ENCODE measurements at regions not wholly inside any gene's neighbourhood (a gene's known extent, or its start where the extent isn't known, plus 50 kb on each side); places are given as distances from the start of the nearest gene placed in this dataset.

- Histone ChIP-seq H3K4me1 (ENCODE audit: control insufficient read depth, extremely low read depth, insufficient read depth, low read length) (no peaks in the 10 kb centered on the region), H3K4me3 (replicated peaks in 1 of 3; ENCODE audit: insufficient read depth in 1 of 3, low read depth in 1 of 3, low read length in 3 of 3) (no peak overlapping the region), H3K27ac (ENCODE audit: insufficient read depth, low read depth, low read length) (no peak overlapping the region), H3K36me3 (ENCODE audit: control insufficient read depth in 2 of 2, extremely low read depth in 1 of 2, insufficient read depth in 2 of 2, low read length in 2 of 2) (no peaks in the 10 kb centered on the region), H3K79me2 (ENCODE audit: control insufficient read depth, insufficient read depth, low read length) (no peaks in the 10 kb centered on the region), H3K9ac (replicated peaks; ENCODE audit: extremely low read depth, insufficient read depth, low read length) (no peak overlapping the region), H2AFZ (ENCODE audit: low read depth, low read length) (no peak overlapping the region), H3K4me2 (ENCODE audit: insufficient read depth, low read length) (no peak overlapping the region), H4K20me1 (replicated peaks; ENCODE audit: control insufficient read depth, extremely low read depth, insufficient read depth, low read length) (no peaks in the 10 kb centered on the region), H3K27me3 (ENCODE audit: control insufficient read depth in 2 of 2, insufficient read depth in 2 of 2, low read length in 2 of 2) (no peaks in the 10 kb centered on the region), H3K9me3 (replicated peaks; ENCODE audit: control insufficient read depth, insufficient read depth, low read length) (no peaks in the 10 kb centered on the region), H3K9me1 (replicated peaks; ENCODE audit: control insufficient read depth, extremely low read depth, insufficient read depth, low read length) (no peaks in the 10 kb centered on the region)
- no peak for TF ChIP-seq POLR2AphosphoS5 (IDR thresholded peaks at IDR 0.05; ENCODE audit: insufficient read depth, low read depth, low read length)
- no peak for TF ChIP-seq POLR2A (IDR thresholded peaks at IDR 0.05; ENCODE audit: low read depth, low read length)
- TF ChIP-seq JUN (IDR thresholded peaks at IDR 0.05; ENCODE audit: borderline replicate concordance, insufficient read depth, insufficient read length, low read depth) = no peak
- TF ChIP-seq CTCF (IDR thresholded peaks at IDR 0.05; ENCODE audit: extremely low read depth in 1 of 2, insufficient read depth in 1 of 2, low read depth in 1 of 2, low read length in 2 of 2) = no peak
- TF ChIP-seq MAX (IDR thresholded peaks at IDR 0.05; ENCODE audit: insufficient read depth, insufficient read length) = no peak
- TF ChIP-seq MYC (IDR thresholded peaks at IDR 0.05; ENCODE audit: low read depth, low read length) = no peak
- no peak for TF ChIP-seq EZH2 (IDR thresholded peaks at IDR 0.05; ENCODE audit: borderline replicate concordance, low read depth, low read length, severe bottlenecking)
- TF ChIP-seq GATA2 (IDR thresholded peaks at IDR 0.05; ENCODE audit: insufficient read depth, insufficient read length, low read depth, low read length) = no peak
- TF ChIP-seq FOS (IDR thresholded peaks at IDR 0.05; ENCODE audit: borderline replicate concordance, insufficient read depth, low read length) = no peak
- ChIA-PET CTCF (no interaction called here), POLR2A (no interaction called here)
- dilution Hi-C loops (cut with MboI; ENCODE audit: extremely low pct_ligation_motif_present, low sequenced_read_pairs) (no loop called here), intact Hi-C loops (cut with micrococcal nuclease) (no loop called here)
- BruUV-seq (replicated peaks) = no TSS peak
- DNase-seq (ENCODE audit: low read depth, low spot score) (no peak), FAIRE-seq (no peak)
Observed at GRCh38 chr16:48459167-48459566, 74.0 kb upstream of the SIAH1 start.

Data from endothelial cell of umbilical vein (primary cell).